ENCODE measurements at regions not wholly inside any gene's neighbourhood (a gene's known extent, or its start where the extent isn't known, plus 50 kb on each side); places are given as distances from the start of the nearest gene placed in this dataset.

- TF ChIP-seq REST (IDR thresholded peaks at IDR 0.05; ENCODE audit: insufficient read depth in 1 of 2, low read depth in 2 of 2, low read length in 2 of 2) (no peak), POLR2AphosphoS5 (IDR thresholded peaks at IDR 0.05; ENCODE audit: low read depth, low read length) (no peak)
Measured at GRCh38 chr5:68381909-68382308, 166.4 kb downstream of the PIK3R1 start.

GRCh38 chr5:68382640-68383039 lies 167.1 kb downstream of the PIK3R1 start:
- no peak for TF ChIP-seq SIN3A (IDR thresholded peaks at IDR 0.05; ENCODE audit: borderline replicate concordance, insufficient read depth, low read length)

GRCh38 chr5:68383888-68384310 lies 168.3 kb downstream of the PIK3R1 start:
- no peak for TF ChIP-seq FOXP2 (optimal IDR thresholded peaks at IDR 0.05; ENCODE audit: borderline replicate concordance, extremely low read depth, extremely low read length, insufficient read depth)
- TF ChIP-seq TAF1 (IDR thresholded peaks at IDR 0.05; ENCODE audit: borderline replicate concordance, insufficient read depth, low read length) = no peak
- no peak for TF ChIP-seq REST (IDR thresholded peaks at IDR 0.05; ENCODE audit: insufficient read depth in 1 of 2, low read depth in 2 of 2, low read length in 2 of 2)
- TF ChIP-seq SIN3A (IDR thresholded peaks at IDR 0.05; ENCODE audit: borderline replicate concordance, insufficient read depth, low read length) = no peak
- no peak for TF ChIP-seq POLR2AphosphoS5 (IDR thresholded peaks at IDR 0.05; ENCODE audit: low read depth, low read length)

- TF ChIP-seq TAF1 (IDR thresholded peaks at IDR 0.05; ENCODE audit: borderline replicate concordance, insufficient read depth, low read length) = no peak
- TF ChIP-seq REST (IDR thresholded peaks at IDR 0.05; ENCODE audit: insufficient read depth in 1 of 2, low read depth in 2 of 2, low read length in 2 of 2) = no peak
- TF ChIP-seq FOXP2 (optimal IDR thresholded peaks at IDR 0.05; ENCODE audit: borderline replicate concordance, extremely low read depth, extremely low read length, insufficient read depth) = no peak
- TF ChIP-seq POLR2AphosphoS5 (IDR thresholded peaks at IDR 0.05; ENCODE audit: low read depth, low read length) = no peak
- TF ChIP-seq SIN3A (IDR thresholded peaks at IDR 0.05; ENCODE audit: borderline replicate concordance, insufficient read depth, low read length) = no peak
Measured at GRCh38 chr5:68384936-68385594, 169.5 kb downstream of the PIK3R1 start.

GRCh38 chr5:68385936-68386335 lies 170.4 kb downstream of the PIK3R1 start:
- TF ChIP-seq SIN3A (IDR thresholded peaks at IDR 0.05; ENCODE audit: borderline replicate concordance, insufficient read depth, low read length) (no peak), FOXP2 (optimal IDR thresholded peaks at IDR 0.05; ENCODE audit: borderline replicate concordance, extremely low read depth, extremely low read length, insufficient read depth) (no peak), TAF1 (IDR thresholded peaks at IDR 0.05; ENCODE audit: borderline replicate concordance, insufficient read depth, low read length) (no peak), POLR2AphosphoS5 (IDR thresholded peaks at IDR 0.05; ENCODE audit: low read depth, low read length) (no peak), REST (IDR thresholded peaks at IDR 0.05; ENCODE audit: insufficient read depth in 1 of 2, low read depth in 2 of 2, low read length in 2 of 2) (no peak)

Data from PFSK-1 (cell line).